Activated gamma-delta T cell (primary cell): ENCODE measurements at regions not wholly inside any gene's neighbourhood (a gene's known extent, or its start where the extent isn't known, plus 50 kb on each side); places are given as distances from the start of the nearest gene placed in this dataset.

Experiments
- DNase-seq: peaks from one replicate; lab custom pipeline; 2025; lab: John Stamatoyannopoulos, UW

- DNase-seq, result no peak
These were observed 431.0 kb upstream of the TLE4 start for GRCh38 chr9:79140751-79141150.

DNA sequence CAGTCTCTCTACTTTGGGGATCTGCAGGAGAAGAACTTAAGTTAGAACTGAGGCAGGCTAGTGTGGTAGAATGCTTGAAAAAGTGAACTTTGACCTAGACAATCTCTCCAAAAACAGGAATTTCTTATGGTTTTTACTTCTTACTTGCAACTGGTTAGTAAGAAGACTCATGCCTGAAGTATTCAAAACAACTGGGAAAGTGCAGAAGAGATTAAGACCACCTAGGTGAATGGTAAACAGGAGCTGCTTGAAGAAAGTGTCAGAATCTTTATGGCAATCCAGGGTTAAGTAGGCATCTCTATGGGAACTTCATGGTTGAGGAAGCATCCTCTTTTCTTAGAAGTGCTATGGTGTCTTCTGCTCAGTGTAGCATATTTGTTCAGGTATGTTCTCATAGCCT lies 428.6 kb upstream of the TLE4 start:
- no peak for DNase-seq

- no peak for DNase-seq
These were observed 426.3 kb upstream of the TLE4 start for GRCh38 chr9:79145442-79145841.

DNA sequence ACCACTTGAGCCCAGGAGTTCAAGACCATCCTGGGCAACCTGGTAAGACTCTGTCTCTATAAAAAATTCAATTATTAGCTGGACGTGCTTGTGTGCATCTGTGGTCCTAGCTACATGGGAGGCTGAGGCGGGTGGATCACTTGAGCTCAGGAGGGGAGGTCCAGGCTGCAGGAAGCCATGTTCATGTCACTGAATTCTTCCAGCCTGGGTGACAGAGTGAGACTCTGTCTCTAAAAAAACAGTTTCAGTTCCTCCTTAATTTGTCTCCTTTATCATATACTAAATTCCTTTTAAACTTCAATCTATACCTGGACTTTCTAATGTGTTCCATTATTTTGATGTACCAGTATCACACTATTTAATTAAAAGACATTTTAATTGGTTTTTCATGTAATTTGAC lies 422.2 kb upstream of the TLE4 start:
- no peak for DNase-seq

GRCh38 chr9:79151791-79152190 lies 420.0 kb upstream of the TLE4 start:
- no peak for DNase-seq

GRCh38 chr9:79152306-79152705 lies 419.5 kb upstream of the TLE4 start:
- no peak for DNase-seq

GRCh38 chr9:79154806-79155205 lies 417.0 kb upstream of the TLE4 start:
- no peak for DNase-seq

DNA sequence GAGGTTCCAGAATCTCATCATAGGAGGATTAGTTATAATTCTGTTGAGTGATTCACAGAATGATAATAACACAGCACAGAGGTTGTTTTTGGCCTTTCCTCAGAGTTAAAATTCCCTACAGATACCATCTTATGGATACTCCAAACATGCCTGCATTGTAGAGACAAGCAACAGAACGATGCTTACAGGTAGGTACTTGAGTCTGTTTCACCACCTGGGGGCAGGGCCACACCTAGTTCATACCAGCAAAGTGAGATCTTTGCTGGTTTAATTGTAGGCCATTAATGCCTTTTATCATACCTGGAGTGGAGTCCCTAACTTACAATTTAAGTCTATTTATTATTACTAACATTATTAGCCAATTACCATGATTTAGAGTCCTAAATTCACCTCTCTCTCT lies 416.5 kb upstream of the TLE4 start:
- DNase-seq, result no peak

DNA sequence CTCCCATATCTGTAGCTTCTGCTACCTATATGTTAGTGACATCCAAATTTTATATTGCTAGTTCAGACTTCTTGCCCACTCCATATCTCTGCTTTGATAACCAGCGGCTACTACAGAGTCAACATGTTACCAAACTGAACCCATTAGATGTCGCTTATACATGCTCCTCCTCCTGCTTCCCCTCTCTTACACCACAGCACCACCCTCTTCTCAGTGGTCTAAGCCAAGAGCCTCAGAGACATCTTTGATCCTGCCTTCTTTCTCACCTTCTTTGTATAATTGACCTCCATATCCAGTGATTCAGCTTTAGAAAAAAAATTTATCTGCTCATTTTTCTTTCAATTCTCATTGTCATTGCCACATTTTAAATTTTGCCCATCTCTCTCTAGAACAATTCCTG lies 408.2 kb upstream of the TLE4 start:
- DNase-seq, result no peak

DNA sequence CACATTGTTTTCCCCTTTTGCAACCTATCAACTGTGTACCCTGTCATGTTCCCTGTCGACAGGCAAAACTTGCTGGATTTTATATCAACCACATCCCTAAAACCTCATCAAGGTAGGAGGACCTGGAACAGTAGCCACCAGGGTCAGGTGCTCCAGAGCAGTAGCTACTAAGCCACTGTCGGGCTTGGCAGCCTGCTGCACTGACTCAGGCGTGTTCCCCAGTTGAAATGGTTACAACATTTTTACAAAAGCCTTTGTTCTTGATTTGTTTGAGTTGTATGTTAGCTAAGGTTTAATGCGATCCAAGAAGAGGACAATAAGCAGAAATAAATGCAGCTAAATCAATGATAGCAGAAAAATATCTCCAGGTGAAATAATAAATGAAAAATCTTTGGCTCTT lies 407.4 kb upstream of the TLE4 start:
- no peak for DNase-seq

- DNase-seq, result no peak
These were observed 406.6 kb upstream of the TLE4 start for GRCh38 chr9:79165020-79165780.

- no peak for DNase-seq
These were observed 405.8 kb upstream of the TLE4 start for GRCh38 chr9:79166005-79166404.

DNA sequence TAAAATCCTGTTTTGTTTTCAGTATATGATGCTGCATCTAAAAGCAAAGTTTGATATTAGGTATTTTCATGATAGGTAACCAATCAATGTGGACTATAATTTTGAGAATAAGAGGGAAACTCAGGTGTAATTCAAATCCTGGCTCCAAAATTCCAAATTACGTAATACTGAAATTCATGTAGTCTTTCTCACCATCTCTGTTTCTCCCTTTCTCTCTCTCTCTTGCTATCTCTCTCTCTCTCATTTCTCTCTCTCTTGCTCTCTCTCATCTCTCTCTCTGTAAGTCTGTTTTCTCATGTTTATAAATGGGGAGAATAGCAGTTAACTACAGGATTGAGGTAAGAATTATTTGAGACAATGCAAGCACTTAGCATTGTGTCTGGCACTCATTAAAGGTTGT lies 401.1 kb upstream of the TLE4 start:
- no peak for DNase-seq

- DNase-seq, result no peak
These were observed 397.8 kb upstream of the TLE4 start for GRCh38 chr9:79173932-79174331.

DNA sequence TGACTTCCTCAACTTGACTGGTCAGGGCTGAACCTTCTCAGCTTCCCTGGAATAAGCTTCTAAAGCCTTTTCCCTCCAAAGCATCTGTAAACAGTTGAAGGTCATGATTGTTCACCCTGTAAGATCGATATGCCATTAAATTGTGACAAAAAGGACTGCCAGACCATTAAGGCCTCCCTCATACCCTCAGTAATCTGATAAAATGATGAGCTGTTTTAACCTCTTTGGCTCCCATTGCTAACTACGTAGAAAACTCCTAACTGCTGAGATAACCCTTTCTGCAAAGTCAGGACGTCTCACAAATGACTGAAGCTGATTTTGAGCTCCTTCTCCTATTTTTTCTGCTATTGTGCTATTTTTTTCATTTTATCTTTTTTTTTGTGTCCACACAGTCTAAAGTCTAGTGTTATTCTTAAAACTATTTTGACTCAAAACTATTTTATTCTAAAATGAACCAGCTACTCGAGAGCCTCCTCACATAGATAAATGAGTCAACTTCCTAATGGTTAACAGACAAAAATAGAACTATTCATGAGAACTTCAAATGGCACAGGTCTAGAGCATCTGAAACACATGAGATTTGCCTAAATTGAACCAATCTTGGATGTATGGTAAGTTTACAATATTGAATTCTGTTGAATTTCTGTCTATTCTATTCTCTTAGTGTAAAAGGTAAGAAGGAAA lies 395.6 kb upstream of the TLE4 start:
- DNase-seq, result no peak

DNA sequence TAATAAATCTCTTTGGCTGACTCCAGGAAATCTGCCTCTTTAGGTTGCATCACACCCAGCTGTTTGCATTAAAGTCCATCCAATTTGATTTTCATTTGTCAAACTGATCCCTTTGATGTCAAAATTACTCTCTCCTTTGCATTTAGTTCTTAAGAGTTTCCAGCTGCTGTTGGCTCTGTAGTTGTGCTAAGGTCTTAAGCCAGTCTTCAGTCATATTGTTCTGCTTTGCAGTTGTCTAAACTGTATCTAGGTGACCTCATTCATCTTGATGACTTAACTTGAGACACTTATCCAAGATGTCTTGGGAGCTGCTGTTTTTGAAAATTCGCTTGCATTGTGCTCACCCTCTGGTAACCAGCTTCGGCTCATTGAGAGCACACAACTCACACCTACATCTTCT lies 386.9 kb upstream of the TLE4 start:
- DNase-seq, result no peak

DNA sequence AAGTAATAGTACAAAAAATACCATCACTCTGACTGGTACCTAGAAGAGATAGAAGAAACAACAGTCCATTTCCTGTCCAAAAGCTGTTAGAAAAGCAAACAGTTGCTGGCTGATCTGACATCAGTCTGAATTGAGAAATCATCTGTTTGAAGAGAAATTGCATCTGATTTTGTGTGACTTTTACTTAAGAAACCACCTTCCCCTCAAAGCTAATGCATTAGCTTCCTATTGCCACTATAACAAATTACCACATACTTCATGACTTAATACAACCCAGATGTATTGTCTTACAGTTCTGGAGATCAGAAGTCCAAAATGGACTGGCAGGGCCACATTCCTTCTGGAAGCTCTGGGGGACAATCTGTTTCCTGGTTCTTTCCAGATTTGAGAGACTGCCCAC lies 385.9 kb upstream of the TLE4 start:
- DNase-seq, result no peak

DNA sequence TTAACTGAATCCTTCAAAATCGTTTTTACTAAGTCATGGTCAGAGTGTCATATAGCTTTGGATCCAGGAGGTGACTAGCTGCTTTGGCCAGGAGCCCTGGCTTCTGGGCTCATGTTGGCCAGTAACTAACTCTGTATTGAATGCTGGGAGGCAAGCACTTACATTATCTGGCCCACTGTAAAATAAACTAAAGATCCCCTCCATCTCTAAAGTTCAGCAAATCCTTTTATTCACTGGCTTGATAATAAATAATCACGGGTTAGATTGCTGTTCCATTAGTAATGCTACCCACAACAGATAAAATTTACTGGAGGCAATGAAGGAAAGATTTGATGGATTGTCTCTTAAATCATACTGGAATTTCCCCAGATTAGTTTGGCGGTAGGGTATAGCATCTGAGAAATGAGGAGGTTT lies 382.2 kb upstream of the TLE4 start:
- no peak for DNase-seq

DNA sequence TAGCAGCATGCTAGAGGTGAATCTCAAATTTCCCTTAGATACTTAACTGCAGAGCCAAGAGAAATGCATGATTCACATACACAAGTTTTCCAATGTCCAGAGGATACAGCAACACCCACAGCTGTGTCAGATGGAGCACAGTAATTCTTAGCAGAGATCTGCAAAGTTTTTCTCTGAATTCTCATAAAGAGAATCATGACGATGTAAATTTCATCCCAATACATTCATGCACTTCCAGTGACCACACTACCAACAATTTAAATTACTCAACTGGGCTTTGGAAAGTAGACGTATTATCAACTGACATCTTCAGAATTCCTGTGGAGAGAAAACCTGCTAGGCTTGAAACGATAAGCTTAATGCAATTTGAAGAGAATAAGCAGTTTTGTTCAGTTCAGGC lies 378.8 kb upstream of the TLE4 start:
- DNase-seq, result no peak

- no peak for DNase-seq
These were observed 378.1 kb upstream of the TLE4 start for GRCh38 chr9:79193501-79194223.

DNA sequence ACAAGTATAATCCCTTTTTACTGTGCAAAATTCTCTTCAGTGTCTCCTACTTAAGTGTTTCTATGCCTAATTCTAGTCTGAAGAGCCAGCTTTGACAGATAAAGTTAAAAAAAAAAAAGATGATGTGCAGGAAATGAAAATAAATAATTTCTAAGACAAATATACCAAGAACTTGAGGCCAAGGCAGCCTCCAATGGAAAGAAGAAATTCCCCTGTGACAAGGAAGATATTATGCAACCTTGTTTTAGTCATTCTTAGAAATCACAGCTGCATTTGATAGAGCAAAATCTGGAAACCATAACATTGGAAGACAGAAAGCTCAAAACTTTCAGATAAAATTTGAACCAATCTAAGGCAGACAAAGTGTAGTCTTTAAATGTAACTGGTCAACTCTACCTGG lies 375.9 kb upstream of the TLE4 start:
- DNase-seq, result no peak

DNA sequence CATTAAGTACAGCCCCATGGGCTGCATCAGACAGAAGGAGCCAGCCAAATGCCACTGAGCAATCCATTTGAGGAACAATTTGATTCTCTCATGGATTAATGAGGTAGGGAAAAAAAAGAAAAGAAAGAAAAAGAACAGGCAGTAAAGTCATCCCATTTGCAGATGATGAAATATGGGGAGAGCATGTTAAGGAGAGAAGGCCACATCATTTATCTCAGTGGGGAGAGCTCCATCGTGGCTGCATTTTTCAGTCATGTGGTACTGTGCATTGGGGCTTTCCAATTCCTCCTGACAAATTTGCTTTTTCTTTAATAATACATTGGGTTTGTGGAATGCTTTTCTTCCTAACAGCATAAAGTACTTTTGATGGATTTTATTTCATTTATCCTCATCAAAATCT lies 375.2 kb upstream of the TLE4 start:
- DNase-seq, result no peak

- no peak for DNase-seq
These were observed 371.4 kb upstream of the TLE4 start for GRCh38 chr9:79200336-79200735.
